Right lobe of liver (tissue), 6 donors: ENCODE measurements at regions not wholly inside any gene's neighbourhood (a gene's known extent, or its start where the extent isn't known, plus 50 kb on each side); places are given as distances from the start of the nearest gene placed in this dataset.

Source experiments
- ATAC-seq, 4 donors: fragments of 200-7000 bp; cut with Tn5 transposase; one replicate each; pipeline ENCODE4 v1.9.1; 2020; ENCODE audit warnings: mild to moderate bottlenecking in 4 of 4, moderate library complexity in 4 of 4
- DNase-seq, 3 donors: peaks; one replicate each; pipeline ENCODE4 v3.0.0-alpha.2; 2020
- H3K27ac ChIP-seq, 3 donors: fragments of 200-600 bp; one replicate each; pipeline ENCODE4 v1.8.0; 2022
- H3K27me3 ChIP-seq, 2 donors: fragments of 200-600 bp; one replicate each; pipeline ENCODE4 v1.8.0; 2022
- H3K36me3 ChIP-seq, 4 donors: fragments of 200-600 bp; sonication (generic) in 1 of 4; one replicate each; pipeline versions ENCODE4 v1.5.1 to v1.8.0; 2017 to 2022; ENCODE audit warnings: control low read depth in 1 of 4
- H3K4me1 ChIP-seq, 4 donors: fragments of 200-600 bp; sonication (generic) in 1 of 4; one replicate each; pipeline versions ENCODE4 v1.5.1 to v1.8.0; 2017 to 2022; ENCODE audit warnings: control low read depth in 1 of 4
- H3K4me3 ChIP-seq, 3 donors: fragments of 200-600 bp; one replicate each; pipeline ENCODE4 v1.8.0; 2022
- H3K9me3 ChIP-seq, 4 donors: fragments of 200-600 bp; sonication (generic) in 1 of 4; one replicate each; pipeline versions ENCODE4 v1.5.1 to v1.8.0; 2017 to 2022; ENCODE audit warnings: control low read depth in 1 of 4
- POLR2A ChIP-seq: fragments of 450-650 bp; IDR thresholded peaks from one replicate; pipeline ENCODE4 v1.6.1; 2017; ENCODE audit warnings: antibody characterized with exemption, mild to moderate bottlenecking
- WGBS: methylation state at CpG from one replicate; pipeline ENCODE4 v1.1.6; 2018; ENCODE audit warnings: low coverage, low lambda C conversion rate; ENCODE audit not compliant: insufficient coverage; ENCODE audit errors: missing lambda C conversion rate; 5-methylcytosine and 5-hydroxymethylcytosine counted together
- intact Hi-C, 2 donors: fragments of 100-400 bp; cut with DNase I; formaldehyde crosslinking; loops; one replicate each; pipeline versions ENCODE4 v1.11.2 to v1.14.1; 2022
- TF ChIP-seq, protein P1 (sequence below), 4 donors: fragments of 200-600 bp in 3 of 4; fragments of 450-650 bp in 1 of 4; IDR thresholded peaks; one replicate each; pipeline versions ENCODE4 v1.5.1 to v1.8.0; 2016 to 2022; ENCODE audit warnings: antibody characterized with exemption in 4 of 4, mild to moderate bottlenecking in 2 of 4
- donor health status: DM: no; HTN: yes; CAD: no.
- donor health status: DM: no; HTN: no; CAD: no.
- donor health status: DM: no; HTN: no; CAD: no.
- donor health status: DM: no; HTN: yes; CAD: no.
- donor health status: DM: no; HTN: yes; CAD: no.

DNA sequence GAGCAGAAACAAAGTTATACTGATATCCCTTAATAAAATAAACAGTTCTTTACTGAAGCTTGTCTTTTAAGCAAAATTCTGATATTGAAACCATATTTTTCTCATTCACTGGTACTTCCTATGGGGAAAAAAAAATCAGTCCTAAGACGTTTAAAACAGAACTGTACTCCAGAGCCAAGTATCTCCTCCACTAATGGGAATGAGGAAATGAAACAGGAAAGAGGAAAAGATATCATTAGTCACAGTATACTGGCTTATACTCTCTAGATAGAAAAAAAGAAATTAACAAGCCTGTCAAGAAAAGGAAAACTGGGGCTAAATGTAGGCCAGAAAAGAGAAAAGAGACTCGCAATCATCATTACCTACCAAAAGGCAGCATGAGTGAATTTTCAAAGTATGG, 252.7 kb downstream of the CENPC start:
- ATAC-seq (no peak), DNase-seq (no peak)
- intact Hi-C loops: no loop called here
- Histone ChIP-seq H3K4me1 (no peaks in the 10 kb centered on the region), H3K9me3 (no peaks in the 10 kb centered on the region), H3K36me3 (no peaks in the 10 kb centered on the region), H3K27me3 (no peaks in the 10 kb centered on the region), H3K4me3 (no peak overlapping the region), H3K27ac (no peak overlapping the region)
- TF ChIP-seq, protein P1, sequence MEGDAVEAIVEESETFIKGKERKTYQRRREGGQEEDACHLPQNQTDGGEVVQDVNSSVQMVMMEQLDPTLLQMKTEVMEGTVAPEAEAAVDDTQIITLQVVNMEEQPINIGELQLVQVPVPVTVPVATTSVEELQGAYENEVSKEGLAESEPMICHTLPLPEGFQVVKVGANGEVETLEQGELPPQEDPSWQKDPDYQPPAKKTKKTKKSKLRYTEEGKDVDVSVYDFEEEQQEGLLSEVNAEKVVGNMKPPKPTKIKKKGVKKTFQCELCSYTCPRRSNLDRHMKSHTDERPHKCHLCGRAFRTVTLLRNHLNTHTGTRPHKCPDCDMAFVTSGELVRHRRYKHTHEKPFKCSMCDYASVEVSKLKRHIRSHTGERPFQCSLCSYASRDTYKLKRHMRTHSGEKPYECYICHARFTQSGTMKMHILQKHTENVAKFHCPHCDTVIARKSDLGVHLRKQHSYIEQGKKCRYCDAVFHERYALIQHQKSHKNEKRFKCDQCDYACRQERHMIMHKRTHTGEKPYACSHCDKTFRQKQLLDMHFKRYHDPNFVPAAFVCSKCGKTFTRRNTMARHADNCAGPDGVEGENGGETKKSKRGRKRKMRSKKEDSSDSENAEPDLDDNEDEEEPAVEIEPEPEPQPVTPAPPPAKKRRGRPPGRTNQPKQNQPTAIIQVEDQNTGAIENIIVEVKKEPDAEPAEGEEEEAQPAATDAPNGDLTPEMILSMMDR (IDR thresholded peaks at IDR 0.05): no peak
- no peak for TF ChIP-seq POLR2A
- WGBS: 13% methylated on average over 2 of the region's 2 CpGs

DNA sequence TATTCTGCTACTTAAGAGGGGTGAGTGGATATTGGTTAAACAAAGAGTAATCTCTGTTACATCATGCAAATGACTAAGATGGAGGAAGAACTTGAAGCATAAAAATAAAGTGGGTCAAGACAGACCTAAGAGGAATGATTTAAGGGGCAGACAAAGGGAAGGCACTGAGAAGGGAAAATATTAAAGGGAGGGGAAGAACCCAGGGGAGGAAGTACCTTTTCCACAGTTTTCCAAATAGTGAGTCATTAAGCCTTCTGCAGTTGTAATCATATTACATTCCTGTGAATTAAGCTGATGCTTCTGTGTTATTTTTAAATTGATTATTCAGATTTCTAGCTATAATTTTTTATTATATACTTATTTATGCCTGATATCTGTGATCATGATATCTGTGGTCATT, 253.3 kb downstream of the CENPC start:
- no peak for TF ChIP-seq POLR2A
- TF ChIP-seq, protein P1 (IDR thresholded peaks at IDR 0.05): no peak
- DNase-seq (no peak), ATAC-seq (no peak)
- Histone ChIP-seq H3K9me3 (no peaks in the 10 kb centered on the region), H3K4me1 (no peaks in the 10 kb centered on the region), H3K27ac (no peak overlapping the region), H3K36me3 (no peaks in the 10 kb centered on the region), H3K4me3 (no peak overlapping the region), H3K27me3 (no peaks in the 10 kb centered on the region)
- intact Hi-C loops: no loop called here

- DNase-seq: no peak
- no peak for TF ChIP-seq POLR2A
- TF ChIP-seq, protein P1 (IDR thresholded peaks at IDR 0.05): no peak
- no peak overlapping the region for H3K4me3 ChIP-seq
Observed at GRCh38 chr4:67291644-67292043, 253.7 kb downstream of the CENPC start.

DNA sequence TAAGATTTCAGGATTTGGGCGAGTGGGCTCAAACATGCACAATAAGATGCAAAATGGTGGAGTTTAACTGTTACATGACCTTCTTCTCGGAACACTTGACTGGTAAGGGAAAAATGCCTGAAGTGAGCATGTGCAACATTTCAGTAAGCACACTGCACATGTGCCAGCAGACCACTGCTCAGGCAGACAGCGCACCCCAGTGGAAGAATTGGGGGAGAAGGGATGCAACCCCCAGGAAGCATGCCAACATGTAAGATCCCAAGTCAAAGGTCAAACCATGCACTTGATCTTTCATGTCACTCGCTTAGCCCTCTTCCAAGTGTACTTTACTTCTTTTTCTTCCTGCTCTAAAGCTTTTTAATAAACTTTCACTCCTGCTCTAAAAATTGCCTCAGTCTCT, 256.3 kb downstream of the CENPC start:
- Histone ChIP-seq H3K27me3 (no peaks in the 10 kb centered on the region), H3K9me3 (no peaks in the 10 kb centered on the region), H3K27ac (no peak overlapping the region), H3K4me1 (no peaks in the 10 kb centered on the region), H3K4me3 (no peak overlapping the region), H3K36me3 (no peaks in the 10 kb centered on the region)
- no peak for ATAC-seq
- DNase-seq: no peak
- intact Hi-C loops: no loop called here
- WGBS: 67% methylated on average over 3 of the region's 4 CpGs
- no peak for TF ChIP-seq POLR2A
- TF ChIP-seq, protein P1 (IDR thresholded peaks at IDR 0.05): no peak

More at GRCh38 chr4:67291644-67292043, 253.7 kb downstream of the CENPC start:
- H3K27ac ChIP-seq: no peak overlapping the region
- intact Hi-C loops: no loop called here
- H3K27me3 ChIP-seq: no peaks in the 10 kb centered on the region
- ATAC-seq: no peak
- H3K4me1 ChIP-seq: no peaks in the 10 kb centered on the region
- H3K36me3 ChIP-seq: no peaks in the 10 kb centered on the region
- no peaks in the 10 kb centered on the region for H3K9me3 ChIP-seq
- WGBS: 14% methylated on average over 4 of the region's 4 CpGs

DNA sequence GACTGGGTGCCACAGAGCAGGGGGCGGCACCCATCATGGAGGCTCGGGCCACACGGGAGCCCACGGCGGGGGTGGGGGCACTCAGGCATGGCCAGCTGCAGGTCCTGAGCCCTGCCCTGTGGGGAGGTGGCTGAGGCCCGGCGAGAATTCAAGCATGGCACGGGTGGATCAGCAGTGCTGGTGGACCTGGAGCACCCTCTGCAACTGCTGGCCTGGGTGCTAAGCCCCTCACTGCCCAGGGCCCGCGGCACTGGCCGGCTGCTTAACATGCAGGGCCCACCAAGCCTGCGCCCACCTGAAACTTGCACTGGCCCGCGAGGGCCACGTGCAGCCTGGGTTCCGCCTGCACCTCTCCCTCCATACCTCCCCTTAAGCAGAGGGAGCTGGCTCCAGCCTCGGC, 258.6 kb downstream of the CENPC start:
- Histone ChIP-seq H3K4me3 (no peak overlapping the region), H3K27ac (no peak overlapping the region), H3K4me1 (no peaks in the 10 kb centered on the region), H3K9me3 (no peaks in the 10 kb centered on the region), H3K27me3 (no peaks in the 10 kb centered on the region), H3K36me3 (no peaks in the 10 kb centered on the region)
- no peak for TF ChIP-seq POLR2A
- TF ChIP-seq, protein P1 (IDR thresholded peaks at IDR 0.05): no peak
- no peak for DNase-seq
- peak in 1 of 4 donors; percentile 18 for ATAC-seq
- intact Hi-C loops: no loop called here
- WGBS: 78% methylated on average over 2 of the region's 17 CpGs
